Activated CD4-positive, alpha-beta T cell treated with anti-CD3 and anti-CD28 coated beads for 36 hours (primary cell): ENCODE measurements at regions not wholly inside any gene's neighbourhood (a gene's known extent, or its start where the extent isn't known, plus 50 kb on each side); places are given as distances from the start of the nearest gene placed in this dataset.

ENCODE experiments used
- ATAC-seq: fragments of 200-7000 bp; cut with Tn5 transposase; one replicate; pipeline ENCODE4 v1.10.0; 2021; ENCODE audit warnings: mild to moderate bottlenecking, moderate library complexity
- CTCF ChIA-PET: fragments of 350-600 bp; sonication (Branson Sonifier 250); formaldehyde crosslinking; loops from one replicate; lab custom pipeline; 2021; ENCODE audit warnings: antibody characterized with exemption; lab: Charles Lee
- POLR2A ChIA-PET: fragments of 350-600 bp; sonication (Branson Sonifier 250); formaldehyde crosslinking; loops from one replicate; lab custom pipeline; 2021; ENCODE audit warnings: antibody characterized with exemption, inconsistent platforms; lab: Charles Lee
- DNase-seq: peaks from one replicate; pipeline ENCODE4 v3.0.0-alpha.2; 2020
- H3K27ac Mint-ChIP-seq: one replicate; pipeline ENCODE4 v1.8.0; 2021; ENCODE audit warnings: mixed read lengths
- H3K27me3 Mint-ChIP-seq: one replicate; pipeline ENCODE4 v1.8.0; 2021; ENCODE audit warnings: mixed read lengths
- H3K36me3 Mint-ChIP-seq: one replicate; pipeline ENCODE4 v1.8.0; 2021; ENCODE audit warnings: low read depth, mixed read lengths
- H3K4me1 Mint-ChIP-seq: one replicate; pipeline ENCODE4 v1.8.0; 2021; ENCODE audit warnings: mixed read lengths
- H3K4me3 Mint-ChIP-seq: one replicate; pipeline ENCODE4 v1.8.0; 2021; ENCODE audit warnings: mild to moderate bottlenecking, moderate library complexity, mixed read lengths
- H3K9me3 Mint-ChIP-seq: one replicate; pipeline ENCODE4 v1.8.0; 2021; ENCODE audit warnings: low read depth, mixed read lengths
- intact Hi-C, 2 experiments: fragments of 100-400 bp; cut with DNase I in 1 of 2; cut with micrococcal nuclease in 1 of 2; formaldehyde crosslinking; loops; one replicate each; pipeline versions ENCODE4 v1.14.2 to v1.15.1; 2022 to 2024; cut with DNase I, micrococcal nuclease

- no peak for DNase-seq
- ATAC-seq: no peak
- Mint-ChIP-seq H3K36me3 (no peaks in the 10 kb centered on the region), H3K27ac (no peak overlapping the region), H3K4me3 (no peak overlapping the region), H3K9me3 (no peaks in the 10 kb centered on the region), H3K27me3 (peaks cover 5% of the 10 kb centered on the region), H3K4me1 (no peaks in the 10 kb centered on the region)
- ChIA-PET POLR2A (no interaction called here), CTCF (no interaction called here)
- intact Hi-C loops: no loop called here
Measured at GRCh38 chr9:75414371-75415160, 326.3 kb downstream of the OSTF1 start.

- no peaks in the 10 kb centered on the region for H3K4me1 Mint-ChIP-seq
- no peak overlapping the region for H3K27ac Mint-ChIP-seq
- H3K9me3 Mint-ChIP-seq: no peaks in the 10 kb centered on the region
- ChIA-PET POLR2A (no interaction called here), CTCF (no interaction called here)
- no peaks in the 10 kb centered on the region for H3K36me3 Mint-ChIP-seq
- intact Hi-C loops: no loop called here
- DNase-seq (no peak), ATAC-seq (no peak)
- no peak overlapping the region for H3K4me3 Mint-ChIP-seq
- H3K27me3 Mint-ChIP-seq: peaks cover 5% of the 10 kb centered on the region
Measured at GRCh38 chr9:75417471-75417870, 329.2 kb downstream of the OSTF1 start.

DNA sequence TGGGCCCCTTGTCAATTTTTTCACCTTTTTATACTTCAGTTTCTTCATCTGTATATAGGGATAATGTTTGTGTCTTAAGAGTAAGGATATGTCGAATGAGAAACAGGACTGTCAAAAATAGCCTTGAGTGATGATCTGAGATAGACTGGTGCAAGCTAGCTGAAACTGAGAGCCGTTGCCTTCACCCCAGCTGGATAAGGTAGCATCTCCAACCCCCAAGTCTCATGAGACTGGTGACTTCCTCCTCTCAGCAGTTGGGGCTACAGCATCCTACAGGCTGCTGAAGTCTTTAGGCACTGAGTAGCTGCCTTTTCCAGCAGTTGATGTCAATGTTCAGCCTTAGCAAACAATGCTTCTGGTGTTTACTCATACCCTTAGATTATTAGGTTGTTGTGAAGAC is 330.2 kb downstream of the OSTF1 start:
- DNase-seq (no peak), ATAC-seq (no peak)
- no peak overlapping the region for H3K27ac Mint-ChIP-seq
- ChIA-PET POLR2A (no interaction called here), CTCF (no interaction called here)
- H3K9me3 Mint-ChIP-seq: no peaks in the 10 kb centered on the region
- no peak overlapping the region for H3K4me3 Mint-ChIP-seq
- H3K4me1 Mint-ChIP-seq: peaks cover 3% of the 10 kb centered on the region
- intact Hi-C loops: no loop called here
- no peaks in the 10 kb centered on the region for H3K36me3 Mint-ChIP-seq
- peaks cover 5% of the 10 kb centered on the region for H3K27me3 Mint-ChIP-seq

- Mint-ChIP-seq H3K9me3 (no peaks in the 10 kb centered on the region), H3K36me3 (no peaks in the 10 kb centered on the region), H3K27ac (no peak overlapping the region), H3K27me3 (peaks cover 10% of the 10 kb centered on the region), H3K4me3 (no peak overlapping the region), H3K4me1 (peaks cover 3% of the 10 kb centered on the region)
- ChIA-PET CTCF (no interaction called here), POLR2A (no interaction called here)
- DNase-seq (peak; percentile 3), ATAC-seq (peak; percentile 61)
- intact Hi-C loops: no loop called here
Measured at GRCh38 chr9:75422944-75423522, 334.7 kb downstream of the OSTF1 start.

DNA sequence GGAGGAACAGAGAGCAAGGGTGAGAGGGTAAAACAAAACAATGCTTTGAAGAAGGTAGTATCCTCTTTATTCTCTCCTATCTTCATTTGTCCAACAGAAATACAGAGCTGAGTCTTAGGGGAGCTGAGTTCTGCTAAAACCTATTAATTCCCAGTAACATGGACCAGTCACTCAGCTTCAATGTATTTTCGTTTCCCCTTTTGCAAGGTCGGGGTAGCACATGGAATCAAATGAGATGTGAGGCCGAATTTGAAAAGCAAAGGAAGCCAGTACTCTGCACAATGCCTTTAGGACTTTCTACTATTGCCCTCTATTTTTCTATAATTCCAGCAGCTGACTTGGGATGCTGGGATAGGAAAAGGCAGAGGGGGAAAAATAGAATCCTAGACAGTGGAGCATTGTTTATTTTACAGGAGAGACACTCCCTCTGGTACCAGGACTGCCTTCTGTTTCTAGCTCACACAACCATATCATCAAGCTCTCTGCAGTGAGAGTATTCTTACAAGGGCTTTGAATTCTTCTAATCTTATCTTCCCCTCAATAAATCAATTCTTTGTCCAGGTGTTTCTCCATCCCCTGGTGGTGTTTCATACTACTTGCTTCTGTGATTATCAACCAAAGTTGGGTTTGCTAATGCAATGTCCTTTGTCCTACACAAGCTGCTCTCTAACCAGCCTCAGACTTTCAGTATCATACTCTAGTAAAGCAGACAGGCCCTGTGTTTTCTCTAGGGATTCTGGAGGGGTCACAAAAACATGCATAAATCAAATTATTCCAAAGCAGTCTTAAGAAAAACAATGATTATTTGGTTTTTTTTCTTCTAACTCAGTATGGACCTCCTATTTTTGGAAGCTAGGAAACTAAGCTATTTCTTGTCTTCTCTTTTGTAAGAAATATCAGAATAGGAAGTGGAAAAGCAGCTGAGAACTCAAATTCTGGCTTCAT is 341.5 kb downstream of the OSTF1 start:
- Mint-ChIP-seq H3K27me3 (peaks cover 9% of the 10 kb centered on the region), H3K27ac (no peak overlapping the region), H3K9me3 (no peaks in the 10 kb centered on the region), H3K4me1 (no peaks in the 10 kb centered on the region), H3K36me3 (no peaks in the 10 kb centered on the region), H3K4me3 (no peak overlapping the region)
- ATAC-seq (no peak), DNase-seq (no peak)
- ChIA-PET POLR2A (interaction anchor here (0.6 kb wide), 1 partner anchor 70 kb away, joined by 3 read pairs; no protein-coding TSS in a partner anchor), CTCF (interaction anchor here (1.5 kb wide), 1 partner anchor 192 kb away, joined by 3 read pairs; no protein-coding TSS in a partner anchor)
- intact Hi-C loops: no loop called here

DNA sequence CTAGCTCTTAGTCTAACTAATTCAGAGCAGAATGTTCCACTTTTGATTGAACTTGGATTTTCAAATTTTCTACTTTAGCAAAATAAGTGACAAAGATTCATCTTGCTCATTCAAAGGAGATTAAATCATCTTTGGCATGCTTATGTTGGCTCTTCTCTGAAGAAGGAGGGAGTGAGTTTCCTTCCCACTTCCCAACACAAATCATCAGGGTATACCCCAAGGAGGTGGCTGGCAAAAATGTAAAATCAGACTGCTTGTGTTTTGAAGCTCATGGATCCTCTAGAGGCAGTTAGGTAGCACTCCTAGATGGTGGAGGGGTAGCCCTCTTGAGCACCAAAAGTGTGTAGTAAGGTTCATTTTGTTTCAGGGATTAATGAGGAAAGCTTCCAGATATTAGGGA is 343.1 kb downstream of the OSTF1 start:
- H3K27me3 Mint-ChIP-seq: peaks cover 9% of the 10 kb centered on the region
- ATAC-seq (no peak), DNase-seq (no peak)
- ChIA-PET CTCF (no interaction called here), POLR2A (no interaction called here)
- intact Hi-C loops: no loop called here
- no peak overlapping the region for H3K27ac Mint-ChIP-seq
- H3K4me3 Mint-ChIP-seq: no peak overlapping the region
- H3K36me3 Mint-ChIP-seq: no peaks in the 10 kb centered on the region
- no peaks in the 10 kb centered on the region for H3K4me1 Mint-ChIP-seq
- H3K9me3 Mint-ChIP-seq: no peaks in the 10 kb centered on the region

DNA sequence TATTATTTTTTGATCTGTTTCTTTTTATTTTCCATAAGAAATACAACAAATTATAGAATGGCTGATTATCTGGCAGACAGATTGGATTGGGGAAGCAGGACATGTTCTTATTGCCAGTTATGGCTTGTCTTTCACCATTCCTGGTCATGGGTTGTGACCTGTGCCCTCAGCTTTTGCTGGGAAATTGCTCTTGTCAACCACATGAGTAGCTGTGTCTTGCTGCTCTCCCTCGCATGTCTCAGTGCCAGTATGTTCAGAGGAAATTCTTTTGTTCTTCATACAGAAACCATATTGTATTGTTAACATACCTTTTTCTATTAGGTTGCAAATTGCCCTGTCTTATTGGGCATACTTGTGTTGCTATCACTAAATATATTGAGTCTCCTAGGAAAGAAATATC is 344.1 kb downstream of the OSTF1 start:
- no peak overlapping the region for H3K27ac Mint-ChIP-seq
- POLR2A ChIA-PET: no interaction called here

DNA sequence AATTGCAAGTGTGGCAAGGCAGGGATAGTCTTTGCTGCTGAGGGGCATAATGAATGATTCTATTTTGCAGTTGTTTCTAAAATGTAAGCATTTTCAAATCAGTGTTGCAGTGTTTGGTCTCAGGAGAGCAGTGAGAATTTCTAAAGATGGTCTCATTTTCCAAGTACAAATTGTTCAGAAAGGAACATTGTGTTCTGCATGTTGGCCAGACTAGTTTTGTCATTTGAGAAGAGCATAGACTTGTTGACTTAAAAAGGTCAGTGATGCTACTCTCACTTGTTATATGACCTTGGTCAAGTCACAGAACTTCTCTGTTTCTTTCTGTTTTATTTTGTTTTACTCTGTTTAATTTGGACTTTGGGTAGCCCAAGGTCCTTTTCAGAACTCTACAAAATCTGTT is 344.6 kb downstream of the OSTF1 start:
- H3K27ac Mint-ChIP-seq: no peak overlapping the region
- DNase-seq: no peak
- no peak for ATAC-seq
- no peaks in the 10 kb centered on the region for H3K4me1 Mint-ChIP-seq
- H3K36me3 Mint-ChIP-seq: no peaks in the 10 kb centered on the region
- POLR2A ChIA-PET: no interaction called here
- CTCF ChIA-PET: no interaction called here
- intact Hi-C loops: no loop called here
- H3K4me3 Mint-ChIP-seq: no peak overlapping the region
- no peaks in the 10 kb centered on the region for H3K9me3 Mint-ChIP-seq
- peaks cover 6% of the 10 kb centered on the region for H3K27me3 Mint-ChIP-seq

More for the DNA sequence above, 344.1 kb downstream of the OSTF1 start:
- ATAC-seq (no peak), DNase-seq (no peak)
- CTCF ChIA-PET: no interaction called here
- no peaks in the 10 kb centered on the region for H3K4me1 Mint-ChIP-seq
- H3K27me3 Mint-ChIP-seq: peaks cover 8% of the 10 kb centered on the region
- no peaks in the 10 kb centered on the region for H3K9me3 Mint-ChIP-seq
- H3K4me3 Mint-ChIP-seq: no peak overlapping the region
- H3K36me3 Mint-ChIP-seq: no peaks in the 10 kb centered on the region
- intact Hi-C loops: no loop called here

DNA sequence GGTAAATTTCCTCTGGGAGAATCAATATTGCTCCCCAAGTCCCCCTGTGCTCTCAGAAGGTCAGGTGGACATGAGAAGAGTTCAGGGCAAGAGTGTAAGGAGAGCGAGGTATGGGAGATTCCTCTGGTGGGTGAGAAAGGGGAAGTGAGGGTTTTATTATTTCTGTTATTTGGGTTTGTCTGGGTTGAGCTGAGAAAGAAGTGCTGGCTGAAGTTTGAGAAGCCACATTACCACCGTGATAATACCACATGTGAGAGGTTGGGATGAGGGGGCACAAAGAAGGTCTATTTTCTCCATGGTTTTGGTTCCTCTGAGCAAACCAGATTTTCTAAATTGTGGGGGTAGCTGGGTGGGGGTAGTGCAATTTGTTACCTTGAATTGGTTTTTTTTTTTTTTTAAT is 350.4 kb downstream of the OSTF1 start:
- H3K9me3 Mint-ChIP-seq: no peaks in the 10 kb centered on the region
- H3K36me3 Mint-ChIP-seq: no peaks in the 10 kb centered on the region
- intact Hi-C loops: no loop called here
- H3K27ac Mint-ChIP-seq: no peak overlapping the region
- H3K27me3 Mint-ChIP-seq: peaks cover 9% of the 10 kb centered on the region
- ChIA-PET POLR2A (no interaction called here), CTCF (no interaction called here)
- no peak overlapping the region for H3K4me3 Mint-ChIP-seq
- DNase-seq (no peak), ATAC-seq (no peak)
- H3K4me1 Mint-ChIP-seq: peaks cover 2% of the 10 kb centered on the region

GRCh38 chr9:75440914-75441313 is 352.6 kb downstream of the OSTF1 start:
- intact Hi-C loops: no loop called here
- H3K27ac Mint-ChIP-seq: no peak overlapping the region
- H3K9me3 Mint-ChIP-seq: no peaks in the 10 kb centered on the region
- no peak overlapping the region for H3K4me3 Mint-ChIP-seq
- no peak for DNase-seq
- peaks cover 7% of the 10 kb centered on the region for H3K27me3 Mint-ChIP-seq
- ChIA-PET CTCF (no interaction called here), POLR2A (no interaction called here)
- no peaks in the 10 kb centered on the region for H3K36me3 Mint-ChIP-seq
- no peak for ATAC-seq
- peaks cover 2% of the 10 kb centered on the region for H3K4me1 Mint-ChIP-seq

DNA sequence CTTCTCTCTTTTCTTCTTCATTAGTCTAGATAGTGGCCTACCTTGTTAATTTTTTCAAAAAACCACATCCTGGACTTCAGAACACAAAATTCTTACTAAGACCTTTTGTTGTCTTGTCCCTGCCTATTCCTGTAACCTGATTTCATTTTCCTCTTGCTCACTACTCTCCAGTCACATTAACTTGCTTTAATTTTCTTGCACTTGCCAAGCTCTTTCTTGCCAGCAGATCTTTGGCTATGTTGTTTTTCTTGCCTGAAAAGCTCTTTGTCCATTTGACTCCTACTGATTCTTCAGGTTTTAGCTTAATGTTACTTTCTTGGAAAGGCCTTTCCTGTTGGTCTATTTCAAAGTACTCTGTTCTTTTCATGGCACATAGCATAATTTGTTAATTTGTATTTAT is 356.8 kb downstream of the OSTF1 start:
- H3K9me3 Mint-ChIP-seq: no peaks in the 10 kb centered on the region
- ChIA-PET POLR2A (no interaction called here), CTCF (interaction anchor here (0.7 kb wide), 1 partner anchor 1051 kb away, joined by 3 read pairs; no protein-coding TSS in a partner anchor)
- ATAC-seq (no peak), DNase-seq (no peak)
- intact Hi-C loops: no loop called here
- peaks cover 3% of the 10 kb centered on the region for H3K27me3 Mint-ChIP-seq
- peaks cover 2% of the 10 kb centered on the region for H3K4me1 Mint-ChIP-seq
- no peak overlapping the region for H3K27ac Mint-ChIP-seq
- no peaks in the 10 kb centered on the region for H3K36me3 Mint-ChIP-seq
- no peak overlapping the region for H3K4me3 Mint-ChIP-seq
